Smooth muscle cell (in vitro differentiated cells): ENCODE measurements at regions not wholly inside any gene's neighbourhood (a gene's known extent, or its start where the extent isn't known, plus 50 kb on each side); places are given as distances from the start of the nearest gene placed in this dataset.

ENCODE experiments used
- DNase-seq: peaks from one replicate; lab custom pipeline; 2025; ENCODE audit not compliant: unreplicated experiment; lab: John Stamatoyannopoulos, UW
- H2AFZ ChIP-seq: fragments of 200-600 bp; sonication (generic); 2 replicates; pipeline ENCODE4 v1.6.0; 2016; ENCODE audit warnings: antibody characterized with exemption, low read depth, mild to moderate bottlenecking
- H3F3A ChIP-seq: fragments of 200-600 bp; sonication (generic); 2 replicates; pipeline ENCODE4 v1.6.0; 2017; ENCODE audit warnings: antibody characterized with exemption, low read depth
- H3K27ac ChIP-seq: fragments of 200-600 bp; sonication (generic); 2 replicates; pipeline ENCODE4 v1.5.1; 2016; ENCODE audit warnings: low read depth, mild to moderate bottlenecking
- H3K27me3 ChIP-seq: fragments of 200-600 bp; sonication (generic); 2 replicates; pipeline ENCODE4 v1.6.1; 2016; ENCODE audit warnings: low read depth, mild to moderate bottlenecking
- H3K36me3 ChIP-seq: fragments of 200-600 bp; sonication (generic); 2 replicates; pipeline ENCODE4 v1.5.1; 2016; ENCODE audit warnings: low read depth
- H3K4me1 ChIP-seq: fragments of 200-600 bp; sonication (generic); 2 replicates; pipeline ENCODE4 v1.5.1; 2016; ENCODE audit warnings: low read depth
- H3K4me2 ChIP-seq: fragments of 200-600 bp; sonication (generic); 2 replicates; pipeline ENCODE4 v1.6.0; 2016; ENCODE audit warnings: mild to moderate bottlenecking
- H3K4me3 ChIP-seq: fragments of 200-600 bp; sonication (generic); 2 replicates; pipeline ENCODE4 v1.5.1; 2016; ENCODE audit warnings: mild to moderate bottlenecking
- H3K79me2 ChIP-seq: fragments of 200-600 bp; sonication (generic); 2 replicates; pipeline ENCODE4 v1.6.0; 2016; ENCODE audit warnings: low read depth, mild to moderate bottlenecking
- H3K9ac ChIP-seq: fragments of 200-600 bp; sonication (generic); 2 replicates; pipeline ENCODE4 v1.6.0; 2016; ENCODE audit warnings: low read depth
- H3K9me3 ChIP-seq: fragments of 200-600 bp; sonication (generic); replicated peaks from 2 replicates; pipeline ENCODE4 v1.5.1; 2016; ENCODE audit warnings: low read depth
- H4K20me1 ChIP-seq: fragments of 200-600 bp; sonication (generic); 2 replicates; pipeline ENCODE4 v1.6.0; 2016; ENCODE audit warnings: low read depth
- CTCF ChIP-seq: fragments of 200-600 bp; sonication (generic); IDR thresholded peaks from 2 replicates; pipeline ENCODE4 v1.5.1; 2017; ENCODE audit warnings: borderline replicate concordance, mild to moderate bottlenecking, antibody characterized with exemption; ENCODE audit not compliant: insufficient read depth, poor library complexity, severe bottlenecking
- WGBS: methylation state at CpG from one replicate; pipeline ENCODE4 v1.1.7; 2016; ENCODE audit warnings: low lambda C conversion rate; 5-methylcytosine and 5-hydroxymethylcytosine counted together

DNA sequence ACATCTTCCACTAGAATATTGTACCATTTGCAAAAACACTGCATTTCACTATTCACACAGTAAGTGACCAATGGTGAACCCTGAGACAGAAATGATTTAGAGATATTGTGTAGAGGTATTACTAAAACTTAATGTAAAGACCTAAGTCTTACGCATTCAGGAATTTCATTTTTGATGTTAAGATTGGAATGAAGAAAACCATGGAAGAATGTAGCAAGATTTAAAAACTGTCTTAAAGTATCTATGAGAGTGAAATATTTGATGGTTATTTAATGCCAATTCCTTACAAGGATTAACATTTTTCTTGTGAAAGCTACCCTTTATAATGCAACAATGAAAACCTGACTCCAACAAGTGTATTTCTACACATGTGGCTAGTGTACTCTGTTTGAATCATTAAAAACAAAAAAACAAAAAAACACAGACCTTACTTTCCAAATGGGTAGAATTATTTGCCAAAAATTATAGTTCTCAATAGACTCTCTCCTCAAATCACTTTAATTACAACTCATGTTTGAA lies 172.0 kb downstream of the NNT start:
- Histone ChIP-seq H3K36me3 (no peaks in the 10 kb centered on the region), H3K9ac (no peak overlapping the region), H3K27ac (no peak overlapping the region), H3K79me2 (no peaks in the 10 kb centered on the region), H3K4me1 (peaks cover 15% of the 10 kb centered on the region), H2AFZ (no peak overlapping the region), H3K9me3 (no peaks in the 10 kb centered on the region), H4K20me1 (no peaks in the 10 kb centered on the region), H3K4me3 (no peak overlapping the region), H3K27me3 (no peaks in the 10 kb centered on the region), H3F3A (peaks cover 4% of the 10 kb centered on the region), H3K4me2 (no peak overlapping the region)
- no peak for TF ChIP-seq CTCF
- 90% methylated on average over 1 of the region's 1 CpG for WGBS
- DNase-seq = no peak

GRCh38 chr5:43773478-43773844 lies 170.5 kb downstream of the NNT start:
- Histone ChIP-seq H3K4me1 (peaks cover 15% of the 10 kb centered on the region), H3K9ac (no peak overlapping the region), H3K36me3 (no peaks in the 10 kb centered on the region), H3K79me2 (no peaks in the 10 kb centered on the region), H3K27me3 (no peaks in the 10 kb centered on the region), H2AFZ (no peak overlapping the region), H3K9me3 (no peaks in the 10 kb centered on the region), H3K4me3 (no peak overlapping the region), H3K27ac (peak overlapping the region; percentile 60), H3K4me2 (peak overlapping the region; percentile 20), H4K20me1 (no peaks in the 10 kb centered on the region), H3F3A (peaks cover 4% of the 10 kb centered on the region)
- no peak for TF ChIP-seq CTCF
- no peak for DNase-seq
- 44% methylated on average over 1 of the region's 1 CpG for WGBS

DNA sequence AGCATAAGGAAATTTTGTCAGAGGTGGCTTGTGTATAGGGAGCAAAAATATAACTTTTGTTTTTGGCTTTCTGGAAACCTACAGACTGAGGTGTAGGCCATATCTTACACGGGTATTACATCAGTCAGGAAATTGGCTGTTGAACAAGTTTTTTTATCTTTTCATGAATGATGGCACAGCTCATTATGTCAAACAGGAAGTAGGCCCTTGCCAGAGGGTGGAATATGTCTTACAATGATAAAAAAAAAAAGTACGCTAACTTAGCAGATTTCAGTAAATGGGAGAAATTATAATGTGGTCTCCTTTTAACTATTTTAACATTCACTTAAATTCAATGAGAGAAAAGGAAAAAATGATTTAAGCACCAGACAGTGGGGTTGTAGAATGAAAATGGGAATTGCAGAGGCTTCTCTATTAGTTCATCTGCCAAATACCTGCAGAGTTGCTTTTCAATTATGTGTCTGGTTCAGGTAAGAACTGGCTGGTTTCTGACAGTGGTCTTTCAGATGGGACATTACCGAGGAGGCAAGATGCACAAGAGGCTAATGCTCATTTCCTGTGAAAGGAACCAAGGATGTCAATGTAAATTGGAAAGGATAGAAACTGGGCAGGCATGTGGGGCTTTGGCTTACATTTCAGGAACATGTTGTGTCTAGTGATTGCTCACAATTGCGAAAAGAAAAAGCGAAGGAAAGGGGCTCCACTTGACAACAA lies 169.9 kb downstream of the NNT start:
- Histone ChIP-seq H3K4me3 (no peak overlapping the region), H3K27me3 (no peaks in the 10 kb centered on the region), H4K20me1 (no peaks in the 10 kb centered on the region), H3K36me3 (no peaks in the 10 kb centered on the region), H3F3A (peaks cover 4% of the 10 kb centered on the region), H3K4me1 (peaks cover 15% of the 10 kb centered on the region), H3K4me2 (peak overlapping the region; percentile 20), H3K27ac (peak overlapping the region; percentile 60), H3K9ac (no peak overlapping the region), H3K9me3 (no peaks in the 10 kb centered on the region), H3K79me2 (no peaks in the 10 kb centered on the region), H2AFZ (peak overlapping the region; percentile 65)
- WGBS = 44% methylated on average over 5 of the region's 5 CpGs
- DNase-seq = no peak
- no peak for TF ChIP-seq CTCF

DNA sequence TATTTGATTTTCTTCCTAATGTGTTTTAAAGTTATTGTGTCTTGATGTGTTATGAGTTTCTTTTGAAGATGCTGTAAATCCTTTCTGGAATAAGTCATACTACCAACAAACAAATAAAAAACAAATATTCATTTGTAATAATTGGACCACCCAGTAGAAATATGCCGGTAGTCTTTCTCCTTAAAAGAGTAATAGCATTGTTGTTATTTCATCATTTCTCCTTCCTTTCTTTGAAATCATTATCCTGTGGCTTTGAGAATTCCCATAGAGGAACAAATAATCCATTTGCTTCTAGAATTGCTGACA lies 169.4 kb downstream of the NNT start:
- H3F3A ChIP-seq = peaks cover 4% of the 10 kb centered on the region
- TF ChIP-seq CTCF = no peak
- peak overlapping the region; percentile 20 for H3K4me2 ChIP-seq
- peaks cover 15% of the 10 kb centered on the region for H3K4me1 ChIP-seq
- H4K20me1 ChIP-seq = no peaks in the 10 kb centered on the region
- no peak overlapping the region for H3K4me3 ChIP-seq
- peak overlapping the region; percentile 65 for H2AFZ ChIP-seq
- H3K9ac ChIP-seq = no peak overlapping the region
- 54% methylated on average over 1 of the region's 1 CpG for WGBS
- H3K27ac ChIP-seq = peak overlapping the region; percentile 60
- H3K36me3 ChIP-seq = no peaks in the 10 kb centered on the region
- H3K9me3 ChIP-seq = no peaks in the 10 kb centered on the region
- no peaks in the 10 kb centered on the region for H3K79me2 ChIP-seq
- H3K27me3 ChIP-seq = no peaks in the 10 kb centered on the region
- no peak for DNase-seq
